Dermis blood vessel endothelial cell (primary cell): ENCODE measurements at regions not wholly inside any gene's neighbourhood (a gene's known extent, or its start where the extent isn't known, plus 50 kb on each side); places are given as distances from the start of the nearest gene placed in this dataset.

Source experiments
- DNase-seq: peaks from one replicate; pipeline ENCODE4 v3.0.0; 2010

GRCh38 chr4:42331914-42332368, 65.3 kb upstream of the SHISA3 start:
- DNase-seq = peak; percentile 88

- DNase-seq = peak; percentile 72
These were observed 57.3 kb upstream of the SHISA3 start for GRCh38 chr4:42339935-42340406.

- DNase-seq = peak; percentile 36
These were observed 55.7 kb upstream of the SHISA3 start for GRCh38 chr4:42341518-42342026.

GRCh38 chr4:42342459-42342858, 54.8 kb upstream of the SHISA3 start:
- DNase-seq = no peak

- DNase-seq = no peak
These were observed 53.0 kb upstream of the SHISA3 start for GRCh38 chr4:42344309-42344708.

- DNase-seq = no peak
These were observed 52.5 kb upstream of the SHISA3 start for GRCh38 chr4:42344749-42345148.

GRCh38 chr4:42345962-42346544, 51.2 kb upstream of the SHISA3 start:
- DNase-seq = no peak

GRCh38 chr4:42347076-42347475, 50.2 kb upstream of the SHISA3 start:
- no peak for DNase-seq
